Eye (tissue), 1 donor: ENCODE measurements at regions not wholly inside any gene's neighbourhood (a gene's known extent, or its start where the extent isn't known, plus 50 kb on each side); places are given as distances from the start of the nearest gene placed in this dataset.

Experiments used
- DNase-seq: peaks from one replicate; pipeline ENCODE4 v3.0.0-alpha.2; 2015

- no peak for DNase-seq
Measured at GRCh38 chr3:147007736-147008245, 398.6 kb downstream of the ZIC4 start.

GRCh38 chr3:147002721-147003120 is 397.6 kb upstream of the PLSCR5 start:
- no peak for DNase-seq

GRCh38 chr3:147000274-147000673 is 395.1 kb upstream of the PLSCR5 start:
- no peak for DNase-seq

- no peak for DNase-seq
Measured at GRCh38 chr3:146991907-146992306, 386.8 kb upstream of the PLSCR5 start.

- no peak for DNase-seq
Measured at GRCh38 chr3:146975476-146975875, 370.3 kb upstream of the PLSCR5 start.

- no peak for DNase-seq
Measured at GRCh38 chr3:146975032-146975431, 369.9 kb upstream of the PLSCR5 start.

GRCh38 chr3:146974001-146974400 is 368.9 kb upstream of the PLSCR5 start:
- DNase-seq = no peak

GRCh38 chr3:146972726-146973125 is 367.6 kb upstream of the PLSCR5 start:
- DNase-seq = no peak

- DNase-seq = no peak
Measured at GRCh38 chr3:146970236-146970635, 365.1 kb upstream of the PLSCR5 start.

- no peak for DNase-seq
Measured at GRCh38 chr3:146969356-146969755, 364.2 kb upstream of the PLSCR5 start.

- DNase-seq = no peak
Measured at GRCh38 chr3:146968204-146968651, 363.1 kb upstream of the PLSCR5 start.

- no peak for DNase-seq
Measured at GRCh38 chr3:146967783-146968182, 362.6 kb upstream of the PLSCR5 start.

- DNase-seq = no peak
Measured at GRCh38 chr3:146966124-146966523, 361.0 kb upstream of the PLSCR5 start.

GRCh38 chr3:146953511-146953981 is 348.4 kb upstream of the PLSCR5 start:
- DNase-seq = peak; percentile 62

GRCh38 chr3:146948985-146949384 is 343.8 kb upstream of the PLSCR5 start:
- DNase-seq = no peak

- DNase-seq = no peak
Measured at GRCh38 chr3:146948186-146948585, 343.0 kb upstream of the PLSCR5 start.

GRCh38 chr3:146929696-146930095 is 324.6 kb upstream of the PLSCR5 start:
- no peak for DNase-seq

GRCh38 chr3:146928421-146929059 is 323.4 kb upstream of the PLSCR5 start:
- no peak for DNase-seq

- no peak for DNase-seq
Measured at GRCh38 chr3:146921693-146922092, 316.5 kb upstream of the PLSCR5 start.

GRCh38 chr3:146914409-146914808 is 309.3 kb upstream of the PLSCR5 start:
- DNase-seq = no peak

GRCh38 chr3:146912241-146913015 is 307.3 kb upstream of the PLSCR5 start:
- DNase-seq = peak; percentile 12

- DNase-seq = no peak
Measured at GRCh38 chr3:146903927-146904326, 298.8 kb upstream of the PLSCR5 start.

- no peak for DNase-seq
Measured at GRCh38 chr3:146899171-146899570, 294.0 kb upstream of the PLSCR5 start.

- no peak for DNase-seq
Measured at GRCh38 chr3:146896711-146897110, 291.6 kb upstream of the PLSCR5 start.
